GM12865 (cell line): ENCODE measurements at regions not wholly inside any gene's neighbourhood (a gene's known extent, or its start where the extent isn't known, plus 50 kb on each side); places are given as distances from the start of the nearest gene placed in this dataset.

ENCODE experiments used
- DNase-seq: peaks from one replicate; pipeline ENCODE4 v3.0.0; 2010; ENCODE audit warnings: low read depth
- H3K4me3 ChIP-seq: 2 replicates; pipeline ENCODE4 v1.5.1; 2011; ENCODE audit warnings: mild to moderate bottlenecking, low read depth, low read length, control low read depth
- CTCF ChIP-seq: IDR thresholded peaks from 2 replicates; pipeline ENCODE4 v1.5.1; 2011; ENCODE audit warnings: low read length, control low read depth, low read depth, inconsistent platforms; ENCODE audit not compliant: insufficient read depth; ENCODE audit errors: missing control alignments

DNA sequence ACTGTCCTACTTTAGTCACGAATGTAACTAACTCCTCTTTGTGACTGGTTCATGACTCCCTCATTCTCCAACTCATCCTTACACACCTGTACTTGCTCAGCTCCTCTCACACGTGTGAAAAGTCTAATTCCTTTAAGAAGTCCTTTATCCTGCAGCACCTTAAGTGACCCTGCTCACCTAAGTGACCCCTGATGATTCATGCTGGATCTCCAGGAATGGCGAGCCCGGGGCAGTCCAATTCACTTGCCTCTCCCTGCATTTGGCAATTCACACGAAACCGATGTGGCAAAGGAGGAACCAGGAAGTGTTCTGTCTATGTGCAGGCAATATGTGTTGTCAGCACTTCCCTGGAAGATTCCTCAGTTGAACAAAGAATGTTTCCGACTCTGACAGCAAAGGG, 189.8 kb upstream of the NABP1 start:
- no peak overlapping the region for H3K4me3 ChIP-seq
- DNase-seq, result no peak
- TF ChIP-seq CTCF, result no peak

GRCh38 chr2:191489177-191489576, 188.8 kb upstream of the NABP1 start:
- no peak for TF ChIP-seq CTCF
- no peak for DNase-seq
- H3K4me3 ChIP-seq, result no peak overlapping the region

- no peak overlapping the region for H3K4me3 ChIP-seq
- no peak for DNase-seq
- no peak for TF ChIP-seq CTCF
Measured at GRCh38 chr2:191496838-191497237, 181.1 kb upstream of the NABP1 start.

- no peak for DNase-seq
- no peak for TF ChIP-seq CTCF
- no peak overlapping the region for H3K4me3 ChIP-seq
Measured at GRCh38 chr2:191497822-191498221, 180.1 kb upstream of the NABP1 start.

DNA sequence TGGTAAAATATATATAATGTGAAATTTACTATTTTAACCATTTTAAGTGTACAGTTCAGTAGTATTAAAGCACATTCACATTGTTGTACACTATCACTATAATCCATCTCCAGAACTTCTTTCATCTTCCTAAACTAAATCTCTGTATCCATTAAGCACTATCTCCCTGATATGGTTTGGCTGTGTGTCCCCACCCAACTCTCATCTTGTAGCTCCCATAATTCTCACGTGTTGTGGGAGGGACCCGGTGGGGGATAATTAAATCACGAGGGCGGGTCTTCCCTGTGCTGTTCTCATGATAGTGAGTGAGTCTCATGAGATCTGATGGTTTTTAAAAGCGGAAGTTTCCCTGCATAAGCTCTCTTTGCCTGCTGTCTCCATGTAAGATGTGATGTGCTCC, 178.9 kb upstream of the NABP1 start:
- no peak for TF ChIP-seq CTCF
- no peak for DNase-seq
- H3K4me3 ChIP-seq, result no peak overlapping the region

GRCh38 chr2:191499874-191500565, 177.9 kb upstream of the NABP1 start:
- DNase-seq, result no peak
- no peak for TF ChIP-seq CTCF
- H3K4me3 ChIP-seq, result no peak overlapping the region

GRCh38 chr2:191500566-191500883, 177.4 kb upstream of the NABP1 start:
- no peak for DNase-seq
- H3K4me3 ChIP-seq, result no peak overlapping the region
- TF ChIP-seq CTCF, result no peak
